B cell (primary cell): ENCODE measurements at regions not wholly inside any gene's neighbourhood (a gene's known extent, or its start where the extent isn't known, plus 50 kb on each side); places are given as distances from the start of the nearest gene placed in this dataset.

Source experiments
- ATAC-seq: fragments of 200-7000 bp; cut with Tn5 transposase; one replicate; pipeline ENCODE4 v1.10.0; 2021; ENCODE audit warnings: low read depth, mild to moderate bottlenecking, moderate number of reproducible peaks, moderate library complexity
- CTCF ChIA-PET: fragments of 350-600 bp; sonication (Branson Sonifier 250); formaldehyde crosslinking; loops from one replicate; lab custom pipeline; 2021; ENCODE audit warnings: antibody characterized with exemption, inconsistent platforms; lab: Charles Lee
- POLR2A ChIA-PET: fragments of 350-600 bp; sonication (Branson Sonifier 250); formaldehyde crosslinking; loops from one replicate; lab custom pipeline; 2021; ENCODE audit warnings: antibody characterized with exemption; lab: Charles Lee
- DNase-seq: peaks from one replicate; pipeline ENCODE4 v3.0.0; 2013
- H2AFZ ChIP-seq: 2 replicates; pipeline ENCODE4 v1.6.1; 2012; ENCODE audit warnings: mild to moderate bottlenecking, low read depth, low read length; ENCODE audit not compliant: insufficient read depth, poor library complexity, severe bottlenecking
- H3K27ac ChIP-seq, 2 donors: 1 replicate in 1 of 2; 2 replicates in 1 of 2; pipeline ENCODE4 v1.5.1; 2012 to 2013; ENCODE audit warnings: low read length in 2 of 2, mild to moderate bottlenecking in 2 of 2, moderate library complexity in 1 of 2
- H3K27me3 ChIP-seq, 4 experiments: fragments of 200-600 bp in 1 of 4; sonication (generic) in 1 of 4; replicated peaks in 1 of 4; 1 replicate in 2 of 4; 2 replicates in 2 of 4; pipeline versions ENCODE4 v1.6.1 to v1.7.0; 2013 to 2016; ENCODE audit warnings: low read length in 3 of 4, mild to moderate bottlenecking in 2 of 4, mixed read lengths in 1 of 4, moderate library complexity in 1 of 4; ENCODE audit not compliant: insufficient read depth in 4 of 4, control insufficient read depth in 3 of 4; ENCODE audit errors: control extremely low read depth in 1 of 4
- H3K36me3 ChIP-seq, 2 experiments: replicated peaks in 1 of 2; 1 replicate in 1 of 2; 2 replicates in 1 of 2; pipeline versions ENCODE4 v1.6.1 to v1.7.1; 2013; ENCODE audit warnings: low read length in 1 of 2; ENCODE audit not compliant: insufficient read depth in 2 of 2, control insufficient read depth in 1 of 2; ENCODE audit errors: control extremely low read depth in 1 of 2, extremely low read depth in 1 of 2
- H3K4me1 ChIP-seq, 2 donors: fragments of 200-600 bp in 1 of 2; sonication (generic) in 1 of 2; 1 replicate in 1 of 2; 2 replicates in 1 of 2; pipeline versions ENCODE4 v1.5.1 to v1.6.1; 2013 to 2017; ENCODE audit warnings: low read length in 2 of 2; ENCODE audit not compliant: control insufficient read depth in 2 of 2, insufficient read depth in 2 of 2
- H3K4me2 ChIP-seq: replicated peaks from 2 replicates; pipeline ENCODE3; 2012; ENCODE audit warnings: mild to moderate bottlenecking, low read depth, low read length; ENCODE audit not compliant: poor library complexity, severe bottlenecking
- H3K4me3 ChIP-seq, 5 experiments: fragments of 200-600 bp in 1 of 5; sonication (generic) in 1 of 5; 1 replicate in 3 of 5; 2 replicates in 2 of 5; pipeline versions ENCODE4 v1.5.1 to v1.7.0; 2011 to 2016; ENCODE audit warnings: low read length in 4 of 5, mild to moderate bottlenecking in 4 of 5, low read depth in 2 of 5, control low read depth in 1 of 5, moderate library complexity in 1 of 5; ENCODE audit not compliant: insufficient read depth in 1 of 5; ENCODE audit errors: control extremely low read depth in 1 of 5, extremely low read depth in 1 of 5
- H3K79me2 ChIP-seq: fragments of 200-600 bp; sonication (generic); one replicate; pipeline ENCODE4 v1.6.0; 2016; ENCODE audit warnings: low read length; ENCODE audit not compliant: control insufficient read depth, insufficient read depth
- H3K9ac ChIP-seq: fragments of 200-600 bp; sonication (generic); 2 replicates; pipeline ENCODE4 v1.6.1; 2017; ENCODE audit warnings: mild to moderate bottlenecking, low read length, moderate library complexity
- H3K9me3 ChIP-seq, 3 donors: one replicate each; pipeline versions ENCODE4 v1.6.1 to v1.7.1; 2013; ENCODE audit warnings: low read length in 2 of 3; ENCODE audit not compliant: control insufficient read depth in 2 of 3, insufficient read depth in 1 of 3; ENCODE audit errors: control extremely low read depth in 1 of 3
- H4K20me1 ChIP-seq: 2 replicates; pipeline ENCODE4 v1.6.0; 2012; ENCODE audit warnings: mild to moderate bottlenecking, low read length; ENCODE audit not compliant: insufficient read depth, control insufficient read depth, poor library complexity, severe bottlenecking
- H3K27ac Mint-ChIP-seq: one replicate; pipeline ENCODE4 v1.8.0; 2021; ENCODE audit warnings: mixed read lengths
- H3K27me3 Mint-ChIP-seq: one replicate; pipeline ENCODE4 v1.8.0; 2021; ENCODE audit warnings: mixed read lengths
- H3K4me1 Mint-ChIP-seq: one replicate; pipeline ENCODE4 v1.8.0; 2021; ENCODE audit warnings: mixed read lengths
- H3K4me3 Mint-ChIP-seq: one replicate; pipeline ENCODE4 v1.8.0; 2021; ENCODE audit warnings: mixed read lengths
- H3K9me3 Mint-ChIP-seq: one replicate; pipeline ENCODE4 v1.8.0; 2022; ENCODE audit warnings: mixed read lengths; ENCODE audit not compliant: insufficient read depth
- CTCF ChIP-seq: fragments of 200-600 bp; IDR thresholded peaks from one replicate; pipeline ENCODE4 v1.8.0; 2022; ENCODE audit warnings: antibody characterized with exemption, mild to moderate bottlenecking
- EZH2 ChIP-seq: IDR thresholded peaks from 2 replicates; pipeline ENCODE4 v1.6.1; 2012; ENCODE audit warnings: borderline replicate concordance, low read depth, mild to moderate bottlenecking, moderate library complexity, low read length; ENCODE audit not compliant: insufficient read depth, poor library complexity, severe bottlenecking
- WGBS: methylation state at CpG from one replicate; pipeline ENCODE4 v1.1.5; 2013; ENCODE audit warnings: missing lambda C conversion rate; ENCODE audit not compliant: insufficient coverage; 5-methylcytosine and 5-hydroxymethylcytosine counted together
- intact Hi-C: fragments of 100-400 bp; cut with micrococcal nuclease; formaldehyde crosslinking; loops from one replicate; pipeline ENCODE4 v1.10.0; 2022

GRCh38 chr5:57420801-57421200, 61.8 kb downstream of the ACTBL2 start:
- Mint-ChIP-seq H3K27ac (no peak overlapping the region), H3K4me1 (no peaks in the 10 kb centered on the region), H3K4me3 (no peak overlapping the region), H3K27me3 (peaks cover 6% of the 10 kb centered on the region), H3K9me3 (no peaks in the 10 kb centered on the region)
- intact Hi-C loops, result no loop called here
- no peaks in the 10 kb centered on the region for H4K20me1 ChIP-seq
- no peaks in the 10 kb centered on the region for H3K9me3 ChIP-seq
- 100% methylated on average over 1 of the region's 3 CpGs for WGBS
- H3K36me3 ChIP-seq, result no peaks in the 10 kb centered on the region
- H3K79me2 ChIP-seq, result no peaks in the 10 kb centered on the region
- no peak for DNase-seq
- no peak overlapping the region for H3K4me3 ChIP-seq
- H2AFZ ChIP-seq, result no peak overlapping the region
- no peak overlapping the region for H3K9ac ChIP-seq
- CTCF ChIA-PET, result no interaction called here
- POLR2A ChIA-PET, result no interaction called here
- no peak for ATAC-seq
- no peak overlapping the region for H3K4me2 ChIP-seq
- H3K4me1 ChIP-seq, result no peaks in the 10 kb centered on the region
- no peak overlapping the region for H3K27ac ChIP-seq
- no peaks in the 10 kb centered on the region for H3K27me3 ChIP-seq
- TF ChIP-seq EZH2 (no peak), CTCF (no peak)

- Histone ChIP-seq H3K4me1 (no peaks in the 10 kb centered on the region), H3K79me2 (no peaks in the 10 kb centered on the region), H2AFZ (no peak overlapping the region), H4K20me1 (no peaks in the 10 kb centered on the region), H3K4me2 (no peak overlapping the region), H3K9me3 (no peaks in the 10 kb centered on the region), H3K27me3 (no peaks in the 10 kb centered on the region), H3K9ac (no peak overlapping the region), H3K4me3 (no peak overlapping the region), H3K36me3 (no peaks in the 10 kb centered on the region), H3K27ac (no peak overlapping the region)
- H3K27ac Mint-ChIP-seq, result no peak overlapping the region
- no CpG with 5 or more reads among the region's 2 CpGs for WGBS
- ChIA-PET POLR2A (no interaction called here), CTCF (no interaction called here)
- ATAC-seq, result no peak
- intact Hi-C loops, result no loop called here
- no peaks in the 10 kb centered on the region for H3K9me3 Mint-ChIP-seq
- TF ChIP-seq CTCF (no peak), EZH2 (no peak)
- peaks cover 6% of the 10 kb centered on the region for H3K27me3 Mint-ChIP-seq
- H3K4me3 Mint-ChIP-seq, result no peak overlapping the region
- H3K4me1 Mint-ChIP-seq, result no peaks in the 10 kb centered on the region
- no peak for DNase-seq
Measured at GRCh38 chr5:57417971-57418370, 64.6 kb downstream of the ACTBL2 start.
